A549 (cell line): ENCODE measurements at regions not wholly inside any gene's neighbourhood (a gene's known extent, or its start where the extent isn't known, plus 50 kb on each side); places are given as distances from the start of the nearest gene placed in this dataset.

Experiments used
- ATAC-seq, 2 experiments: fragments of 200-7000 bp in 1 of 2; fragments of >200 bp in 1 of 2; cut with Nextera tagmentation in 1 of 2; cut with Tn5 transposase in 1 of 2; 3 replicates each; pipeline versions ENCODE4 v1.8.0 to v1.9.1; 2018 to 2020; ENCODE audit warnings: mild to moderate bottlenecking in 1 of 2, moderate library complexity in 1 of 2
- CTCF ChIA-PET: fragments of 300-600 bp; sonication (Branson Sonifier 250); formaldehyde crosslinking; extraction: SDS; loops from one replicate; lab custom pipeline; 2021; ENCODE audit warnings: antibody characterized with exemption, inconsistent platforms; lab: Yijun Ruan, JAX
- POLR2A ChIA-PET: fragments of 350-600 bp; formaldehyde crosslinking; extraction: SDS; loops from one replicate; lab custom pipeline; 2021; ENCODE audit warnings: antibody characterized with exemption, inconsistent platforms; lab: Yijun Ruan, JAX
- DNase-seq, 2 experiments: peaks; one replicate each; pipeline versions ENCODE4 v3.0.0 to v3.0.0-alpha.2; 2011 to 2016; ENCODE audit warnings: low read depth in 1 of 2, low spot score in 1 of 2
- FAIRE-seq: peaks from 2 replicates; lab custom pipeline; 2011; peaks lifted over from hg19 to GRCh38; lab: Jason Lieb, UNC
- H3K27ac ChIP-seq, 2 experiments: fragments of >200 bp; sonication (Bioruptor Twin); formaldehyde crosslinking; 3 replicates each; pipeline ENCODE4 v1.5.1; 2016 to 2017
- H3K4me1 ChIP-seq: fragments of >200 bp; sonication (Bioruptor Twin); formaldehyde crosslinking; 3 replicates; pipeline ENCODE4 v1.6.1; 2016
- H3K4me2 ChIP-seq: fragments of >200 bp; sonication (Bioruptor Twin); formaldehyde crosslinking; 3 replicates; pipeline ENCODE4 v1.6.1; 2016
- H3K4me3 ChIP-seq: fragments of >200 bp; sonication (Bioruptor Twin); formaldehyde crosslinking; 3 replicates; pipeline ENCODE4 v1.5.1; 2016
- H3K9me3 ChIP-seq: fragments of >200 bp; sonication (Bioruptor Twin); formaldehyde crosslinking; 3 replicates; pipeline ENCODE4 v1.6.1; 2016
- ATOH8 ChIP-seq: fragments of 250-450 bp; sonication (Bioruptor Pico); IDR thresholded peaks from 2 replicates; pipeline ENCODE4 v1.5.0; 2020; ENCODE audit warnings: low read depth, mild to moderate bottlenecking, moderate library complexity
- CBX8 ChIP-seq: fragments of 200-600 bp; sonication (generic); IDR thresholded peaks from 2 replicates; pipeline ENCODE4 v1.6.1; 2016
- CEBPB ChIP-seq, 2 experiments: fragments of >200 bp in 1 of 2; sonication (Bioruptor Twin) in 1 of 2; formaldehyde crosslinking in 1 of 2; IDR thresholded peaks; 2 replicates each; pipeline ENCODE4 v1.6.1; 2012 to 2016
- CHD2 ChIP-seq: fragments of 150-350 bp; IDR thresholded peaks from 2 replicates; pipeline ENCODE4 v1.6.1; 2014; ENCODE audit warnings: low read length; ENCODE audit not compliant: partially characterized antibody
- CTCF ChIP-seq: fragments of >200 bp; sonication (Bioruptor Twin); formaldehyde crosslinking; IDR thresholded peaks from 3 replicates; pipeline ENCODE4 v1.5.1; 2016
- E2F6 ChIP-seq: IDR thresholded peaks from 2 replicates; pipeline ENCODE4 v1.6.1; 2012; ENCODE audit warnings: low read depth, borderline replicate concordance
- FOSL2 ChIP-seq, 2 experiments: fragments of 450-650 bp in 1 of 2; fragments of >200 bp in 1 of 2; sonication (Bioruptor Twin) in 1 of 2; formaldehyde crosslinking; IDR thresholded peaks; 2 replicates each; pipeline versions ENCODE4 v1.5.0 to v1.6.1; 2016 to 2020; ENCODE audit warnings: mild to moderate bottlenecking in 1 of 2, moderate library complexity in 1 of 2
- FOXS1 ChIP-seq: fragments of 250-450 bp; sonication (Bioruptor Pico); IDR thresholded peaks from 2 replicates; pipeline ENCODE4 v1.5.0; 2020; ENCODE audit warnings: mild to moderate bottlenecking, moderate library complexity
- HDAC2 ChIP-seq: fragments of 200-600 bp; sonication (generic); IDR thresholded peaks from 2 replicates; pipeline ENCODE4 v1.6.1; 2016
- JUN ChIP-seq, 2 experiments: fragments of >200 bp; sonication (Bioruptor Twin); formaldehyde crosslinking; IDR thresholded peaks; 2 replicates in 1 of 2; 3 replicates in 1 of 2; pipeline ENCODE4 v1.6.1; 2016 to 2017
- KDM1A ChIP-seq: fragments of 200-600 bp; sonication (generic); IDR thresholded peaks from 2 replicates; pipeline ENCODE4 v1.6.1; 2016; ENCODE audit warnings: low read depth, mild to moderate bottlenecking
- KDM5A ChIP-seq: fragments of 200-600 bp; sonication (generic); IDR thresholded peaks from 2 replicates; pipeline ENCODE4 v1.6.1; 2016; ENCODE audit warnings: antibody characterized with exemption, mild to moderate bottlenecking
- MYC ChIP-seq: IDR thresholded peaks from 2 replicates; pipeline ENCODE4 v1.6.1; 2012; ENCODE audit warnings: mild to moderate bottlenecking, inconsistent platforms, low read length, improper control_type of control experiment, borderline replicate concordance
- PHF8 ChIP-seq: fragments of 200-600 bp; sonication (generic); IDR thresholded peaks from 2 replicates; pipeline ENCODE4 v1.6.1; 2016; ENCODE audit warnings: low read depth, mild to moderate bottlenecking, antibody characterized with exemption, moderate library complexity, borderline replicate concordance
- RARB ChIP-seq: fragments of 250-450 bp; sonication (Bioruptor Pico); IDR thresholded peaks from 2 replicates; pipeline ENCODE4 v1.8.0; 2021; ENCODE audit warnings: mild to moderate bottlenecking, moderate library complexity
- SREBF2 ChIP-seq: fragments of 450-650 bp; IDR thresholded peaks from 2 replicates; pipeline ENCODE4 v1.6.1; 2014; ENCODE audit warnings: mild to moderate bottlenecking, moderate library complexity
- TP53 ChIP-seq: fragments of 250-450 bp; sonication (Bioruptor Pico); IDR thresholded peaks from 2 replicates; pipeline ENCODE4 v1.5.0; 2021; ENCODE audit warnings: mild to moderate bottlenecking, moderate library complexity
- USF2 ChIP-seq: fragments of 450-650 bp; IDR thresholded peaks from 2 replicates; pipeline ENCODE4 v1.6.1; 2014; ENCODE audit warnings: antibody characterized with exemption
- ZSCAN20 ChIP-seq: fragments of 250-450 bp; sonication (Bioruptor Pico); IDR thresholded peaks from 2 replicates; pipeline ENCODE4 v1.8.0; 2022; ENCODE audit warnings: mild to moderate bottlenecking, moderate library complexity
- TF ChIP-seq, protein P1 (sequence below): fragments of 200-600 bp; sonication (generic); IDR thresholded peaks from 2 replicates; pipeline ENCODE4 v1.6.1; 2016; ENCODE audit warnings: antibody characterized with exemption, mild to moderate bottlenecking, moderate library complexity
- TF ChIP-seq, protein P2 (sequence below): fragments of 150-350 bp; IDR thresholded peaks from 2 replicates; pipeline ENCODE4 v1.6.1; 2014; ENCODE audit warnings: low read depth, mild to moderate bottlenecking, low read length
- TF ChIP-seq, protein P3 (sequence below): IDR thresholded peaks from 2 replicates; pipeline ENCODE4 v1.6.1; 2012

DNA sequence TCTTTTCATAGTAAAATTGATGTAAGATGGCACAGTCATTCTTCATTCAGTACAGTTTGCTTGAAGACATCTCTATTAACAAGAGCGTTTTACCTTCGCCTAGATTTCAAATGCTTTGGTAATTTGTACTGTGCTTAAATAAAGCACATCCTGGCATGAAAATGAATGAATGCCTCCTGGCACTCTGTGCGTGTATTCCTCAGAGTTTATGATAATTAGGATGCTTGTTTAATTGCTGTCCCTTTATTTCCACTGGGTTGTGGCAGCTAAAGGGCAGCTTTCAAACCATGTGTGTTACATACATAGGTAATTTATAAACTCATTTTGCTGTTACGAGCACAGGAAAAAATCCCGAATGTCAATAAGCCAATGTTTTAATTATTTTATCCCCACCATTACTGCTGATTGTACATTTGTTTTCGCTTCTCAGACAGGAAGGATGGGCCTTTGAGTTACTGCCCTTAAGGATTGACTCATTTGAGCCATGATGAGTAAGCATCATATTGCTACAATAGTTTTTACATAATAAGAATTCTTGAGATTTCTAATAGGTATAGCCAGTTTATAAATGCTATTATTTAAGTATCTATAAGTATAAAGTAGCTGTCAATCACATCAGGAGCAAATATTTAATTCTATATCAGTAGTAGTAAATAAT lies 516.5 kb downstream of the XIRP2 start (continued):
- TF ChIP-seq, protein P1, sequence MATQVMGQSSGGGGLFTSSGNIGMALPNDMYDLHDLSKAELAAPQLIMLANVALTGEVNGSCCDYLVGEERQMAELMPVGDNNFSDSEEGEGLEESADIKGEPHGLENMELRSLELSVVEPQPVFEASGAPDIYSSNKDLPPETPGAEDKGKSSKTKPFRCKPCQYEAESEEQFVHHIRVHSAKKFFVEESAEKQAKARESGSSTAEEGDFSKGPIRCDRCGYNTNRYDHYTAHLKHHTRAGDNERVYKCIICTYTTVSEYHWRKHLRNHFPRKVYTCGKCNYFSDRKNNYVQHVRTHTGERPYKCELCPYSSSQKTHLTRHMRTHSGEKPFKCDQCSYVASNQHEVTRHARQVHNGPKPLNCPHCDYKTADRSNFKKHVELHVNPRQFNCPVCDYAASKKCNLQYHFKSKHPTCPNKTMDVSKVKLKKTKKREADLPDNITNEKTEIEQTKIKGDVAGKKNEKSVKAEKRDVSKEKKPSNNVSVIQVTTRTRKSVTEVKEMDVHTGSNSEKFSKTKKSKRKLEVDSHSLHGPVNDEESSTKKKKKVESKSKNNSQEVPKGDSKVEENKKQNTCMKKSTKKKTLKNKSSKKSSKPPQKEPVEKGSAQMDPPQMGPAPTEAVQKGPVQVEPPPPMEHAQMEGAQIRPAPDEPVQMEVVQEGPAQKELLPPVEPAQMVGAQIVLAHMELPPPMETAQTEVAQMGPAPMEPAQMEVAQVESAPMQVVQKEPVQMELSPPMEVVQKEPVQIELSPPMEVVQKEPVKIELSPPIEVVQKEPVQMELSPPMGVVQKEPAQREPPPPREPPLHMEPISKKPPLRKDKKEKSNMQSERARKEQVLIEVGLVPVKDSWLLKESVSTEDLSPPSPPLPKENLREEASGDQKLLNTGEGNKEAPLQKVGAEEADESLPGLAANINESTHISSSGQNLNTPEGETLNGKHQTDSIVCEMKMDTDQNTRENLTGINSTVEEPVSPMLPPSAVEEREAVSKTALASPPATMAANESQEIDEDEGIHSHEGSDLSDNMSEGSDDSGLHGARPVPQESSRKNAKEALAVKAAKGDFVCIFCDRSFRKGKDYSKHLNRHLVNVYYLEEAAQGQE = no peak
- TF ChIP-seq CHD2 = no peak
- no peak for TF ChIP-seq FOSL2 (IDR thresholded peaks at IDR 0.05)
- TF ChIP-seq FOSL2 (CRISPR knock-in tag; IDR thresholded peaks at IDR 0.05) = no peak
- TF ChIP-seq, all 56 proteins: peak for 0

GRCh38 chr2:167401309-167401708 lies 513.0 kb downstream of the XIRP2 start:
- FAIRE-seq = no peak
- ATAC-seq = no peak
- ChIA-PET CTCF (interaction anchor here (1.2 kb wide), 1 partner anchor 17 kb away, joined by 3 read pairs; no protein-coding TSS in a partner anchor), POLR2A (no interaction called here)
- no peak overlapping the region for H3K4me2 ChIP-seq
- DNase-seq = no peak
- no peak overlapping the region for H3K4me3 ChIP-seq
- H3K27ac ChIP-seq = no peak overlapping the region
- no peaks in the 10 kb centered on the region for H3K9me3 ChIP-seq
- TF ChIP-seq CBX8 (no peak), MYC (no peak), KDM5A (no peak), PHF8 (no peak), HDAC2 (no peak), ATOH8 (CRISPR knock-in tag) (no peak), ZSCAN20 (CRISPR knock-in tag) (no peak), KDM1A (no peak), CEBPB (IDR thresholded peaks at IDR 0.05) (no peak), FOXS1 (CRISPR knock-in tag) (no peak), RARB (CRISPR knock-in tag) (no peak), SREBF2 (no peak), E2F6 (no peak), TP53 (CRISPR knock-in tag) (no peak), USF2 (no peak), CTCF (no peak), JUN (IDR thresholded peaks at IDR 0.05) (no peak)
- TF ChIP-seq, protein P2, sequence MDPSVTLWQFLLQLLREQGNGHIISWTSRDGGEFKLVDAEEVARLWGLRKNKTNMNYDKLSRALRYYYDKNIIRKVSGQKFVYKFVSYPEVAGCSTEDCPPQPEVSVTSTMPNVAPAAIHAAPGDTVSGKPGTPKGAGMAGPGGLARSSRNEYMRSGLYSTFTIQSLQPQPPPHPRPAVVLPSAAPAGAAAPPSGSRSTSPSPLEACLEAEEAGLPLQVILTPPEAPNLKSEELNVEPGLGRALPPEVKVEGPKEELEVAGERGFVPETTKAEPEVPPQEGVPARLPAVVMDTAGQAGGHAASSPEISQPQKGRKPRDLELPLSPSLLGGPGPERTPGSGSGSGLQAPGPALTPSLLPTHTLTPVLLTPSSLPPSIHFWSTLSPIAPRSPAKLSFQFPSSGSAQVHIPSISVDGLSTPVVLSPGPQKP = no peak
- TF ChIP-seq, protein P1 = no peak
- TF ChIP-seq, protein P3, sequence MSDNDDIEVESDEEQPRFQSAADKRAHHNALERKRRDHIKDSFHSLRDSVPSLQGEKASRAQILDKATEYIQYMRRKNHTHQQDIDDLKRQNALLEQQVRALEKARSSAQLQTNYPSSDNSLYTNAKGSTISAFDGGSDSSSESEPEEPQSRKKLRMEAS = no peak
- H3K4me1 ChIP-seq = no peaks in the 10 kb centered on the region
